Omental fat pad (tissue), 3 donors: ENCODE measurements at regions not wholly inside any gene's neighbourhood (a gene's known extent, or its start where the extent isn't known, plus 50 kb on each side); places are given as distances from the start of the nearest gene placed in this dataset.
"Not testable (repeated sequence)": the region's sequence is repeated elsewhere in the genome, so short reads cannot be mapped to it uniquely, and the experiment has no call there.

Experiments used
- ATAC-seq: fragments of 150-250 bp; one replicate; pipeline ENCODE4 v1.9.1; 2016; ENCODE audit warnings: mild to moderate bottlenecking, moderate library complexity; ENCODE audit not compliant: low FRiP score
- DNase-seq: peaks from one replicate; pipeline ENCODE4 v3.0.0-alpha.2; 2019; ENCODE audit warnings: low spot score
- TF ChIP-seq, protein P1 (sequence below), 3 donors: fragments of 450-650 bp; IDR thresholded peaks; one replicate each; pipeline ENCODE4 v1.5.1; 2016 to 2017; ENCODE audit warnings: antibody characterized with exemption in 3 of 3, mild to moderate bottlenecking in 3 of 3, moderate library complexity in 2 of 3

DNA sequence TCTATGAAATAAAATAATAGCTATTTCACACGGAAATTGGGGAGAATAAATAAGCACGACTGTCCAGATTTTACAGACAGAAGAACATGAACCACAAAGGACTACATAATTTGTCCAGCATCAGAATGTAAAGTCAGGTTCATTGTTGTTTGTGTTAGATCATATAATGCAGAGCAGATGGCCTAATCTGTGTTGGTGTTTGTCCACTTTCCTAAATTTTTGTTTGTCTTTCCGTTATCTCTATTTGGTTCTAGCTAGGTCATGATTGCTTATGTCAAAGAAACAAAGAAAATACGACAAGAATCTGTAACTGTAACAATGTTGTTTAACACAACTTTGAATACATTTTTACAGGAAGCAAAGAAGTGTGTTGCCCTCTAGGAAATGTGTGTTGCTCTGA, 75.6 kb upstream of the ANKRD28 start:
- ATAC-seq (no peak), DNase-seq (no peak)
- TF ChIP-seq, protein P1, sequence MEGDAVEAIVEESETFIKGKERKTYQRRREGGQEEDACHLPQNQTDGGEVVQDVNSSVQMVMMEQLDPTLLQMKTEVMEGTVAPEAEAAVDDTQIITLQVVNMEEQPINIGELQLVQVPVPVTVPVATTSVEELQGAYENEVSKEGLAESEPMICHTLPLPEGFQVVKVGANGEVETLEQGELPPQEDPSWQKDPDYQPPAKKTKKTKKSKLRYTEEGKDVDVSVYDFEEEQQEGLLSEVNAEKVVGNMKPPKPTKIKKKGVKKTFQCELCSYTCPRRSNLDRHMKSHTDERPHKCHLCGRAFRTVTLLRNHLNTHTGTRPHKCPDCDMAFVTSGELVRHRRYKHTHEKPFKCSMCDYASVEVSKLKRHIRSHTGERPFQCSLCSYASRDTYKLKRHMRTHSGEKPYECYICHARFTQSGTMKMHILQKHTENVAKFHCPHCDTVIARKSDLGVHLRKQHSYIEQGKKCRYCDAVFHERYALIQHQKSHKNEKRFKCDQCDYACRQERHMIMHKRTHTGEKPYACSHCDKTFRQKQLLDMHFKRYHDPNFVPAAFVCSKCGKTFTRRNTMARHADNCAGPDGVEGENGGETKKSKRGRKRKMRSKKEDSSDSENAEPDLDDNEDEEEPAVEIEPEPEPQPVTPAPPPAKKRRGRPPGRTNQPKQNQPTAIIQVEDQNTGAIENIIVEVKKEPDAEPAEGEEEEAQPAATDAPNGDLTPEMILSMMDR (IDR thresholded peaks at IDR 0.05) = no peak

GRCh38 chr3:15875016-15875689, 77.4 kb upstream of the ANKRD28 start:
- ATAC-seq (no peak), DNase-seq (no peak)
- TF ChIP-seq, protein P1 (IDR thresholded peaks at IDR 0.05) = no peak

GRCh38 chr3:15876669-15877068, 78.9 kb upstream of the ANKRD28 start:
- TF ChIP-seq, protein P1 (IDR thresholded peaks at IDR 0.05) = no peak
- DNase-seq (no peak), ATAC-seq (no peak)

DNA sequence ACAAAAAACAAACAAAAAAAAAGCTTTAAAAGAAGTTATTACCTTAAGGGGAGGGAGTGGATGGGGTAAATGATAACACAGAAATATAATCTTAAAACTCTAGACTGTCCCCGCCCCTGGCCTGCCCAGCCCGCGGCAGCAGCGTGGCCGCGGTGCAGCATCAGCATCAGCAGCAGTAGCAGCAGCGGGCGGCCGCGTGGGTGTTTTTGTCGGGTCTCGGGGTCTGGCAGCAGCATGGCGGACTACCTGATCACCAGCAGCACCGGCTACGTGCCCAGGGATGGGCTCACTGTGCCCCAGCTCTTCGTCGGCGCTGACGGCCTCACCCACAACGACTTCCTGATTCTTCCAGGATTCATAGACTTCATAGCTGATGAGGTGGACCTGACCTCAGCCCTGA, 80.0 kb upstream of the ANKRD28 start:
- TF ChIP-seq, protein P1 (IDR thresholded peaks at IDR 0.05) = no peak
- no peak for DNase-seq
- no peak for ATAC-seq

GRCh38 chr3:15879787-15880186, 82.0 kb upstream of the ANKRD28 start:
- not testable (repeated sequence) for ATAC-seq, DNase-seq

DNA sequence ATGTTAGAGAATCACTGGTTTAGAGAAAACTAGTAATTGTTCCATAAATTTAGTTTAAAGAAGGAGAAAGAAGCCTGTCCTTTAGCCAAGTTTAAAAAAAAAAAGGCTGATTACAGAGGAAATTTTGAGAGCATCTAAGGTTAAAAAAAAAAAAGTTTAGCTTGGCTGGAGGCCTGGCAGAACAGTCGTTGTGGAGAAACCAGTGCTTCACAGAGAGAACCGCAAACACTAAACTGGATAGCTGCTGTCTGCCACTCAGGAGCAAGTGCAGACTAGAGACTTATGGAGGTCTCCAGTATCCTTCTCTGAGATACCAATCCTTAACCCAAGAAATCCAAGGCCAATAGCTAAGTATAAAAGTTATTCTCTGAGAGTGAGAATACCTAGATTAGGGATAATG, 84.8 kb upstream of the ANKRD28 start:
- DNase-seq = no peak
- TF ChIP-seq, protein P1 (IDR thresholded peaks at IDR 0.05) = no peak
- ATAC-seq = no peak

GRCh38 chr3:15884132-15884531, 86.4 kb upstream of the ANKRD28 start:
- TF ChIP-seq, protein P1 (IDR thresholded peaks at IDR 0.05) = no peak
- ATAC-seq (no peak), DNase-seq (no peak)
